Keratinocyte (primary cell): ENCODE measurements at regions not wholly inside any gene's neighbourhood (a gene's known extent, or its start where the extent isn't known, plus 50 kb on each side); places are given as distances from the start of the nearest gene placed in this dataset.

Experiments used
- DNase-seq: peaks from one replicate; pipeline ENCODE4 v3.0.0-alpha.2; 2011; ENCODE audit warnings: low read depth, missing footprints, low spot score
- FAIRE-seq: peaks from 2 replicates; lab custom pipeline; 2011; peaks lifted over from hg19 to GRCh38; lab: Jason Lieb, UNC
- H2AFZ ChIP-seq: 2 replicates; pipeline ENCODE4 v1.6.0; 2012; ENCODE audit warnings: low read length, control low read depth, inconsistent platforms; ENCODE audit not compliant: control insufficient read depth
- H3K27ac ChIP-seq: 2 replicates; pipeline ENCODE4 v1.5.1; 2011; ENCODE audit warnings: low read length; ENCODE audit not compliant: control insufficient read depth, insufficient read depth
- H3K27me3 ChIP-seq: 3 replicates; pipeline ENCODE4 v1.6.0; 2011; ENCODE audit warnings: low read length; ENCODE audit not compliant: control insufficient read depth, insufficient read depth; ENCODE audit errors: extremely low read depth
- H3K36me3 ChIP-seq, 2 experiments: 2 replicates in 1 of 2; 3 replicates in 1 of 2; pipeline ENCODE4 v1.5.1; 2011; ENCODE audit warnings: low read length in 2 of 2, mild to moderate bottlenecking in 1 of 2; ENCODE audit not compliant: control insufficient read depth in 2 of 2, insufficient read depth in 2 of 2; ENCODE audit errors: extremely low read depth in 1 of 2
- H3K4me1 ChIP-seq: 3 replicates; pipeline ENCODE4 v1.5.1; 2011; ENCODE audit warnings: low read length; ENCODE audit not compliant: control insufficient read depth, insufficient read depth; ENCODE audit errors: extremely low read depth
- H3K4me2 ChIP-seq: 3 replicates; pipeline ENCODE4 v1.6.0; 2011; ENCODE audit warnings: low read depth, low read length; ENCODE audit not compliant: control insufficient read depth, insufficient read depth; ENCODE audit errors: extremely low read depth
- H3K4me3 ChIP-seq, 3 experiments: fragments of 200-600 bp in 1 of 3; sonication (generic) in 1 of 3; 2 replicates in 2 of 3; 3 replicates in 1 of 3; pipeline ENCODE4 v1.5.1; 2011 to 2016; ENCODE audit warnings: low read length in 3 of 3, mild to moderate bottlenecking in 3 of 3, control low read depth in 2 of 3, inconsistent platforms in 1 of 3, low read depth in 1 of 3, mixed read lengths in 1 of 3, mixed run types in 1 of 3, moderate library complexity in 1 of 3; ENCODE audit not compliant: control insufficient read depth in 2 of 3, insufficient read depth in 2 of 3; ENCODE audit errors: extremely low read depth in 1 of 3
- H3K79me2 ChIP-seq: 2 replicates; pipeline ENCODE4 v1.6.0; 2012; ENCODE audit warnings: low read length; ENCODE audit not compliant: control insufficient read depth, insufficient read depth
- H3K9ac ChIP-seq: 3 replicates; pipeline ENCODE4 v1.6.0; 2011; ENCODE audit warnings: low read length; ENCODE audit not compliant: control insufficient read depth, insufficient read depth; ENCODE audit errors: extremely low read depth
- H3K9me1 ChIP-seq: 3 replicates; pipeline ENCODE4 v1.6.0; 2011; ENCODE audit warnings: low read length; ENCODE audit not compliant: control insufficient read depth, insufficient read depth; ENCODE audit errors: extremely low read depth
- H3K9me3 ChIP-seq: 2 replicates; pipeline ENCODE4 v1.5.1; 2012; ENCODE audit warnings: low read depth, low read length; ENCODE audit not compliant: control insufficient read depth
- H4K20me1 ChIP-seq: 3 replicates; pipeline ENCODE4 v1.6.0; 2011; ENCODE audit warnings: low read length; ENCODE audit not compliant: control insufficient read depth, insufficient read depth; ENCODE audit errors: extremely low read depth
- CTCF ChIP-seq, 3 experiments: IDR thresholded peaks in 1 of 3; conservative IDR thresholded peaks in 1 of 3; optimal IDR thresholded peaks in 1 of 3; 2 replicates in 2 of 3; 3 replicates in 1 of 3; pipeline versions ENCODE3 to v1.5.1; 2011; ENCODE audit warnings: low read length in 3 of 3, mild to moderate bottlenecking in 3 of 3, moderate library complexity in 2 of 3, control low read depth in 1 of 3, inconsistent platforms in 1 of 3; ENCODE audit not compliant: insufficient read depth in 2 of 3; ENCODE audit errors: extremely low read depth in 1 of 3
- EZH2 ChIP-seq: IDR thresholded peaks from one replicate; pipeline ENCODE4 v1.6.1; 2012; ENCODE audit warnings: inconsistent platforms, mild to moderate bottlenecking, low read length, moderate library complexity
- dilution Hi-C: fragments of 300-500 bp; cut with MboI; formaldehyde crosslinking; loops from one replicate; pipeline ENCODE4 v1.7.0; 2020; ENCODE audit warnings: low sequenced_read_pairs; ENCODE audit not compliant: extremely low pct_ligation_motif_present

GRCh38 chr1:187928696-187929095, 1099.9 kb downstream of the PLA2G4A start:
- Histone ChIP-seq H3K27me3 (no peaks in the 10 kb centered on the region), H3K36me3 (no peaks in the 10 kb centered on the region), H3K4me2 (no peak overlapping the region), H2AFZ (no peak overlapping the region), H3K27ac (no peak overlapping the region), H3K79me2 (no peaks in the 10 kb centered on the region), H3K4me3 (no peak overlapping the region), H3K9me3 (no peaks in the 10 kb centered on the region), H3K9me1 (no peaks in the 10 kb centered on the region), H3K4me1 (no peaks in the 10 kb centered on the region), H3K9ac (no peak overlapping the region), H4K20me1 (no peaks in the 10 kb centered on the region)
- no peak for FAIRE-seq
- dilution Hi-C loops, result no loop called here
- no peak for DNase-seq
- TF ChIP-seq CTCF (optimal IDR thresholded peaks at IDR 0.05 in 1 of 3, IDR thresholded peaks at IDR 0.05 in 1 of 3, conservative IDR thresholded peaks at IDR 0.05 in 1 of 3; ENCODE audit: extremely low read depth in 1 of 3, insufficient read depth in 2 of 3, low read length in 3 of 3) (no peak), EZH2 (no peak)

GRCh38 chr1:187931776-187932175, 1103.0 kb downstream of the PLA2G4A start:
- dilution Hi-C loops, result no loop called here

More at GRCh38 chr1:187931776-187932175, 1103.0 kb downstream of the PLA2G4A start:
- FAIRE-seq (no peak), DNase-seq (no peak)
- Histone ChIP-seq H3K36me3 (no peaks in the 10 kb centered on the region), H4K20me1 (no peaks in the 10 kb centered on the region), H3K79me2 (no peaks in the 10 kb centered on the region), H3K9ac (no peak overlapping the region), H3K4me3 (no peak overlapping the region), H3K4me2 (no peak overlapping the region), H3K27ac (no peak overlapping the region), H3K9me1 (no peaks in the 10 kb centered on the region), H2AFZ (no peak overlapping the region), H3K27me3 (no peaks in the 10 kb centered on the region), H3K4me1 (no peaks in the 10 kb centered on the region), H3K9me3 (no peaks in the 10 kb centered on the region)
- no peak for TF ChIP-seq CTCF (optimal IDR thresholded peaks at IDR 0.05 in 1 of 3, IDR thresholded peaks at IDR 0.05 in 1 of 3, conservative IDR thresholded peaks at IDR 0.05 in 1 of 3; ENCODE audit: extremely low read depth in 1 of 3, insufficient read depth in 2 of 3, low read length in 3 of 3)
- no peak for TF ChIP-seq EZH2
